Lung microvascular endothelial cell (primary cell): ENCODE measurements at regions not wholly inside any gene's neighbourhood (a gene's known extent, or its start where the extent isn't known, plus 50 kb on each side); places are given as distances from the start of the nearest gene placed in this dataset.
"Not testable (repeated sequence)": the region's sequence is repeated elsewhere in the genome, so short reads cannot be mapped to it uniquely, and the experiment has no call there.

Experiments used
- DNase-seq, 2 donors: peaks; one replicate each; pipeline versions ENCODE4 v3.0.0 to v3.0.0-alpha.2; 2010; ENCODE audit warnings: low read depth in 2 of 2

DNA sequence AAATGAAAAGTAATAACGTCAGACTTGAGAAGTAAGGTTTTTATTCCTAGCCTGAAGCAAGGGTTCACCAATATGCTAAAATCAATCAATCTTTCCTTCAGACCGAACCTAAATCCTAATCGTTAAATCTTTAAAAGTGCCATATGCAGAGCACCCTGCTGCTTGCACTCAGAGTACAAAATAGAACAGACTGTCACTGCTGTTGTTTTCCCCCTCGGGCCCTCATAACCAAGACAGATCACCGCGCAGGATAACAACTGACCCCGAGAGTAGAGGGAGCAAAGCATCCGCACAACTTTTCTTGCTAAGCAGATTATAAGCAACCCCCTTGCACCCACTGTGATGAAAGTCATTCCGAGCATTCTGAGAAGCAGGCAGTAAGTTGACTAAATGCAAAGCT, 550.9 kb upstream of the NDST4 start:
- DNase-seq, result no peak

GRCh38 chr4:115660465-115660864, 547.0 kb upstream of the NDST4 start:
- no peak for DNase-seq

GRCh38 chr4:115657991-115658650, 544.7 kb upstream of the NDST4 start:
- DNase-seq, result no peak

- no peak for DNase-seq
These were observed 542.2 kb upstream of the NDST4 start for GRCh38 chr4:115655626-115656025.

DNA sequence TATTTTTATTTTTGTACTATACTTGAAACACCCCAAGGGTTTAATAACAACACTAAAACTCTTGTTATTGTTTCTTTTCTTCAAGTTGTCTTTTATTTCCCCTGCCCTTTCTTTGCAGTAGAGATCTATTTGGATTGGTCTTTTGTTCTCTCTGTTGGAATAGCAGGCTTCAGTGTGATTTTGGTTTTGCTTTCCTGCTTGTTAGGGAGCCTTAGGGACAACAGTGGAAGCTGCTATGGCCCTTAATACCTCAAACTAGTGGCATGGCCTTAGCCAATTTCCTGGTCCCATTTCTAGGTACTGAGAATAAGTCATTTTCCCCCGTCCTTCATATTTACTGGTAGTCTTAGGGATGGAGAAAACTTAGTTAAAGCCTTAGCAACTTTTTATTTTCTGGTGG, 535.4 kb upstream of the NDST4 start:
- no peak for DNase-seq

- DNase-seq, result no peak
These were observed 515.9 kb upstream of the NDST4 start for GRCh38 chr4:115629270-115629669.

DNA sequence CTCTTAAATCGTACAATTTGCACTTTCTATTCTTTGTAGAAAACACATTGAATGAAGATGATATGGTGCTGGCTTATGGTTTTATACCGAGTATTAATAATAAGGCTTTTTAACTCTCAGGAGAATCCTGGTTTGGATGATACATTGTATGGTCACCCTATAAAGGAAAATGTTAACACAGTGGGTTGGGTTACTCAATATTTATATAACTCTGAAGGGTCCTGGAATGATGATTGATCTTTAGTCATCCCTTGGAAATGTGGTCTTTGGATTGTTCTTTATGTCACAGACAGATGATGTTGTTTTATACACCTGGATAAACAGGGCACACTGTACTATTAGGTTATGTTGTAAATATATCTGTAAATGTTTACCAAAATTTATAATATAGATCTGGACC, 496.2 kb upstream of the NDST4 start:
- DNase-seq, result no peak

- no peak for DNase-seq
These were observed 493.9 kb upstream of the NDST4 start for GRCh38 chr4:115607311-115607710.

DNA sequence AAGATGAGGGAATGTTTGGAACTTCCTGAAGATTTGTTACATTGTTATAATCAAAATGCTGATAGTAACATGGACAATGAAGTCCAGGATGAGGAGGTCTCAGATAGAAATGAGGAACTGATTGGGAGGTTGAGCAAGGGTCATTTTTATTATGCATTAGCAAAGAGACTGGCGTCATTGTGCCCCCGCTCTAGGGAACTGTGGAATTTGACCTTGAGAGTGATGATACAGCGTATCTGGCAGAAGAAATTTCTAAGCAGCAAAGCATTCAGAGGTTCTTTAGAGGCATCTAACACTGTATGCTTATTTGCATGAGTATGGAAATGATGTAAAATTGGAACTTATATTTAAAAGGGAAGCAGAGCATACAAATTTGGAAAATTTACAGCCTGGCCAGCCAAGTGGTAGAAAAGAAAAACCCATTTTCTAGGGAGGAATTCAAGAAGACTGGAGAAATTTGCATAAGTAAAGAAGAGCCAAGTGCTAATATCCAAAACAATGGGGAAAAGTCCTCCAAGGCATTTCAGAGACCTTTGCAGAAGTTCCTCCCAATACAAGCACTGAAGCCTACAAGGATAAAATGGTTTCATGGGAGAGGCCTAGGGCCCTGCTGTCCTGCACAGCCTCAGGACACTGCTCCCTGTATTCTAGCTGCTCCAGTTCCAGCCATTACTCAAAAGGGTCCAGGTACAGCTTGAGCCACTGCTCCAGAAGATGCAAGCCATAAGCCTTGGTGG, 483.0 kb upstream of the NDST4 start:
- no peak for DNase-seq

- DNase-seq, result no peak
These were observed 467.5 kb upstream of the NDST4 start for GRCh38 chr4:115580901-115581300.

DNA sequence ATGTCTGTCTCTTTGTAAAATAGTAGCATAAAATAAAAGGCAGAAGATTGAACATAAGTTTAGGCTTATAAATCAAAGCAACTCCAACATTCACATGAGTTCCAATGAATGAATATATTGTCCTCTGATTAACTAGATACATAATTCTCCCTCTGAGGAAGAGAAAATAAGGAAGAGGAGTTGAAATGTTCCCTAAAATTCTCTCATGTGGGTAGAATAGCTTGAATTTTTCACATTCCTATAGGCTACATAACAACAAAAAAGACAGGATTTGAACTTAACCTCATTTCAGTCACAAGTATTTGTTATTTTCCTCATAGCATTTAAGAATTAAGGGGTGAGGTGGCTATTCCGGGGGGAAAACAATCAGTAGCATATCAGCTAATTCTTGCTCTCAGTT, 462.4 kb upstream of the NDST4 start:
- no peak for DNase-seq

DNA sequence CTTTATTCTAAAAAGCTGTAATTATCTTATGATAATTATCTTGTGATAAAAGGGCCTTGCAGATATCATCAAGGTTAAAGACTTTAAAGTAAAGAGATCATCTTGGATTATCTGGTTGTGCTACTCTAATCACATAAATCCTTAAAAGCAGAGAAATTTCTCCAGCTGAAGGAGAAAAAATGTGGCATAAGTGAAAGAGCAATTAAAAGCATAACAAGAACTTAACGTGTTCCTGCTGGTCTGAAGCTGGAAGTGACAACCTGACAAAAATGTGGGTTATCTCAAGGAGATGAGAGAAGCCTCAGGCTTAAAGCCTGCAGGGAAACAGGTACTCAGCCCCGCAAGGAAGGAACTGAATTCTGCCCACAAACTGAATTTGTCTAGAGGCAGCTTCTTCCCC, 449.1 kb upstream of the NDST4 start:
- no peak for DNase-seq

DNA sequence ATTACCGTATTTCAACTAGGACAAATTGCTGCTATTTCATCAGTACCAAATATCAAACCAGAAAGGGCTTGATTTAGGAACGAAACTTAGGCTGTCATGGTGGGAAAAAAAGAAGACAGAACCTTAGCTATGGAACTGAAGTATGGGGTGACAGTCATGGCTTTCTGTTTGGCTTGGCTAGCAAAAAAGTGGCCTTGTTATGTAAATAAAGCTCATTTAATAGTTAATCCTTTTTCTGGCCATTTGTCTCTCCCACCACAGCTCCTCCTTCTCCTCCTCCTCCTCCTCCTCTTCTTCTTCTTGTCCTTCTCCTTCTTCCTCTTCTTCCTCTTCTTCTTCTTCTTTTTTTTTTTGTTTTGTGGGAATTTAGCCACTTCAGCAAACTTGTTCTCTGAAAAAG, 434.7 kb upstream of the NDST4 start:
- no peak for DNase-seq

DNA sequence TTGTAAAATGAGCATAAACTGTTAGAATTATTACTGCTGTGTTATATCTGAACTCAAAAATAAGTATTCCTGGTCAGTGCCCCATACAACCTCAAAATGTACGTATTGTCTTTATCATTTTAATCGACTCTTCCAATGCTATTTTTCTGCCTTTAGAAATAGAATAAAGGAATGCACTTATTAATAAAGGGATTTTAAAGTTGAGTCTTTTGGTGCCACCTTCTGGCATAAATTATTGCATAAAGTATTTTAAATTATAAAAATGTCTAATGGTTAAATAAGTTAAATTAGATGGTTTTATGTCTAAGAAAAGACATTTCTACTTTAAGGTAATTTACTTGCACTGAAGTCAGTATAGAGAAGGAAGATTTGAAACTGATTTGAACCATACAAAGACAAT, 424.0 kb upstream of the NDST4 start:
- no peak for DNase-seq

DNA sequence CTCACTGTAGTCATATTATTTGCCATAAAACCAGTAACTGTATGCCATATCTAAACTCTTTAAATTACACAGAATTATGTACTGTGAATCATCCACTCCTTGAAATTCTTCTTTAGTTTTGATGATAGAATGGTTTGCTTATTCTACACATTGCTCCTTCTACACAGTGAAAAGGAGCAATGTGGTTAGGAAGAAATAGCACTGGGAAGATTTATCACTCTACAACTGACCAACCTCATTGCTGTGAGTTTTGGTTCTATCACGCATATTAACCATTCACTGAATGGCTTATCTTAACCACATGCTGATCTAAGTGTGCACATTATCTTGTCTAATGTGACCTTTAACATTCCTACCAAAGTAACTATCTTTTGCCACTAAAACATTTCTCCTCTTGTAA, 415.7 kb upstream of the NDST4 start:
- no peak for DNase-seq

- DNase-seq, result not testable (repeated sequence)
These were observed 406.1 kb upstream of the NDST4 start for GRCh38 chr4:115519476-115519875.

- DNase-seq, result no peak
These were observed 402.4 kb upstream of the NDST4 start for GRCh38 chr4:115515772-115516171.

DNA sequence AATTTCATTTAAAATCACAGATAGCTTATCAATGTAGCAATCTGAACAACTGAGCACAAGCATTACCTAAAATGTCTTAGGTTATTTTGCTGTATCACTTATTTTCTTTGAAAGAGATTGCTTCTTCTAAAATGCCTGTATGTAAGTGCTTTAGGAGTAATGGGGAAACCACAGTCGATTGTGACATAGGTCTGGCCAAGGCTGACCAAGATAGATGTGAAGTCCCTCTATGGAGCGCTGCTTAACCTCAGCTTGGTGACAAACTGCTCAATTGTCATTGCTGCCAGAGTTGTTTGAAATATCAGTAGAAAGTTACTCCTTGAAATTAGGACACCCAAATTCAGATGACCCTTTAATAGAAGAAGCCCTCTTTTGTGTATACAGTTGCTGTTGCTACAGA, 401.9 kb upstream of the NDST4 start:
- DNase-seq, result no peak

DNA sequence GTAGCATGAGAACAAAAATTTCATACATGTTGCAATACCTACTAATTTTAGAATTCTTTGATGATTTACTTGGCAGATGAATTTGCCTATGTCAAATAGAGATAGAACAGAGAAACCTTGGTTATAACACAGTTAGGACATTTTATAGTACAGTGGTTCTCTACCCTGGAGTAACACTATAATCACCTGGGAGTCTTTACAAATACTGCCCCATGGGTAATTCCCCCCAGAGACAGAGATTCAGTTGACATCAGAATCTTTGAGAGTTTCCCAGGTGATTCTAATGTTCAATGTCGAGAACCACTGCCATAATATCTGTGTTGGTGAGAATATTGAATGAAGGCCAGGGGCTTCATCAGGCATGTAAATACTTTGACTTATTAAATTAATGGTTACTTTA, 401.3 kb upstream of the NDST4 start:
- no peak for DNase-seq

GRCh38 chr4:115505326-115505725, 391.9 kb upstream of the NDST4 start:
- no peak for DNase-seq

- no peak for DNase-seq
These were observed 388.2 kb upstream of the NDST4 start for GRCh38 chr4:115501656-115502055.

GRCh38 chr4:115493770-115494169, 380.4 kb upstream of the NDST4 start:
- not testable (repeated sequence) for DNase-seq

- no peak for DNase-seq
These were observed 378.3 kb upstream of the NDST4 start for GRCh38 chr4:115491686-115492085.

GRCh38 chr4:115489279-115489678, 375.9 kb upstream of the NDST4 start:
- no peak for DNase-seq
